ENCODE measurements at regions not wholly inside any gene's neighbourhood (a gene's known extent, or its start where the extent isn't known, plus 50 kb on each side); places are given as distances from the start of the nearest gene placed in this dataset.

DNA sequence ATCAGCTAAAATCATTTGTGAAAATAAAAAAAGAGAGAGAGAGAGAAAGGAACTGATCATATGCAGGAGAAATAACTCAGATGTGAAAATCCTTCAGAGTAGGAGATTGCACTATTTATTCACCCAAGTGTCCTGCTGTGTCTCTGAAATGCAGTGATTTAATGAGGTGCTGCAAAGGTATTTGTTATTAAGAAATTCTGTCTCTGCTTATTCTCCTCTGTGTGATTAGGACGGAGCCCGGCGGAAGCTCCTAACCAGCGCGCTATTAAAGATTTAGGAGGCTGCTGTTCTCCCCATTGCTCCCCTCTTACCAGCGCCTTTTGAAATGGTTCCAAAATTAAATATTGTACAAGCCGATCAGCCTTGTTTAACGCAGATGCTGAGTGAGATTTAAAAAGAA lies 528.3 kb downstream of the BUD13 start:
- Histone ChIP-seq H3K27me3 (ENCODE audit: control insufficient read depth, insufficient read depth, low read length) (no peaks in the 10 kb centered on the region), H3K4me3 (ENCODE audit: low read depth, low read length) (no peak overlapping the region), H3K4me1 (ENCODE audit: control insufficient read depth, insufficient read depth, low read length) (no peaks in the 10 kb centered on the region), H3K9ac (ENCODE audit: low read depth, low read length) (no peak overlapping the region), H3K36me3 (ENCODE audit: control insufficient read depth, insufficient read depth, low read length) (no peaks in the 10 kb centered on the region), H3K9me3 (ENCODE audit: control insufficient read depth, insufficient read depth, low read length) (no peaks in the 10 kb centered on the region)

DNA sequence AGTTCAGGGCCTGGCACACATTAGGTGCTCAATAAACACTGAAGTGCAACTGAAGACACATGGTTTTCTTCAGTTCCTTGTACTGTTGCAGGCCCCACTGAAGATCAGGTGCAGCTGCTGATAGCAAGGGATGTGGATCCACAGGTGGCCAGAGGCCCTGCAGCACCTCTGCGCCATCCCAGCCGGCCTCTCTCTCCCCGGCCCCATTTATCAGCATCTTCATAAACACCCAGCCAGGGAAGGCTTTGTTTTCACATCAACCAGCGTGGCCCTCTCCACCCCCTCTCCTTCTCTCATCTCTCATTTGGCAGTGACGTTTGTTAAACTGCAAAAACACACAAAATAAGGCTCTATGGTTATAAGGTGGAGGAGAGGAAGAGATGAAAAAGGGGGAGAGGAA lies 528.8 kb downstream of the BUD13 start:
- Histone ChIP-seq H3K27me3 (ENCODE audit: control insufficient read depth, insufficient read depth, low read length) (no peaks in the 10 kb centered on the region), H3K4me1 (ENCODE audit: control insufficient read depth, insufficient read depth, low read length) (no peaks in the 10 kb centered on the region)

DNA sequence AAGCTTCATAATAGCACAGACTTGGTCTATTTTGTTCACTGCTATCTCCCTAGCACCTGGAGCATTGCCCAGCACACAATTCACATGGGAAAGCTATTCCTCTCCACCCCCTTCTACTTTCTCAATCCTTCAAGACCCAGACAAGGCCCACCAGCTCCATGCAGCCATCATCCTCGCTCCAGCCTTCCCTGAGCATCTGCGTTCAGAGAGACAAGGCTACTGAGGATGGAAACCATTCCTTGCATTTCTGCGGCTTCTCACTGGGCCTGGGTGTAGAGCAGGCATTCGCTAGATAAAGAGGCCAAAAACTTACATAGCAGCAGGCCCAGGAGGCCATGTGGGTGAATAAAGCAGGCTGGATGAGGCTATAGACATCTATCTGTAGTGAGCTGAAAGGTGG lies 530.8 kb downstream of the BUD13 start:
- no peak overlapping the region for H3K4me3 ChIP-seq (ENCODE audit: low read depth, low read length)
- no peak overlapping the region for H3K9ac ChIP-seq (ENCODE audit: low read depth, low read length)
- peaks cover 2% of the 10 kb centered on the region for H3K27me3 ChIP-seq (ENCODE audit: control insufficient read depth, insufficient read depth, low read length)
- H3K36me3 ChIP-seq (ENCODE audit: control insufficient read depth, insufficient read depth, low read length), result no peaks in the 10 kb centered on the region
- H3K9me3 ChIP-seq (ENCODE audit: control insufficient read depth, insufficient read depth, low read length), result no peaks in the 10 kb centered on the region
- no peaks in the 10 kb centered on the region for H3K4me1 ChIP-seq (ENCODE audit: control insufficient read depth, insufficient read depth, low read length)

More for the DNA sequence above, 528.8 kb downstream of the BUD13 start:
- H3K9ac ChIP-seq (ENCODE audit: low read depth, low read length), result no peak overlapping the region
- no peaks in the 10 kb centered on the region for H3K36me3 ChIP-seq (ENCODE audit: control insufficient read depth, insufficient read depth, low read length)
- no peak overlapping the region for H3K4me3 ChIP-seq (ENCODE audit: low read depth, low read length)
- H3K9me3 ChIP-seq (ENCODE audit: control insufficient read depth, insufficient read depth, low read length), result no peaks in the 10 kb centered on the region

DNA sequence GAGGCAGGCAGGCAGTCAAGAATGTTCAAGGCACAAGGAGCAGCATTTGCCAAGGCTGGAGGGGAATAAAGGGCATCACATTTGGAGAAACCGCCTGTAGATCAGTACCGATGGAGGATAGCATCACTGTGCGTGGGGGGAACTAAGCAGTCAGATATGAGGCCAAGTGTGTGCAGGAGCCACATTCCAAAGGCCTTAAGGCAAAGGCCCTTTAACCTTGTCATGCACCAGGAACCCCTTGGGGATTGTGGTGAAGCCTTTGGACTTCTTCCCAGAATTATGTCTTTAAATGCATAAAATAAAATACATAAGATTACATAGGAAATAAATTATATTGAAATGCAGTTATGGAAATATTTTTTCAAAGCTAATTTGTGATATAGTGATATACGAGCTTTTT lies 532.1 kb downstream of the BUD13 start:
- peaks cover under 1% of the 10 kb centered on the region for H3K4me1 ChIP-seq (ENCODE audit: control insufficient read depth, insufficient read depth, low read length)
- H3K4me3 ChIP-seq (ENCODE audit: low read depth, low read length), result no peak overlapping the region
- H3K36me3 ChIP-seq (ENCODE audit: control insufficient read depth, insufficient read depth, low read length), result no peaks in the 10 kb centered on the region
- no peak overlapping the region for H3K9ac ChIP-seq (ENCODE audit: low read depth, low read length)
- no peaks in the 10 kb centered on the region for H3K9me3 ChIP-seq (ENCODE audit: control insufficient read depth, insufficient read depth, low read length)
- peaks cover 13% of the 10 kb centered on the region for H3K27me3 ChIP-seq (ENCODE audit: control insufficient read depth, insufficient read depth, low read length)

DNA sequence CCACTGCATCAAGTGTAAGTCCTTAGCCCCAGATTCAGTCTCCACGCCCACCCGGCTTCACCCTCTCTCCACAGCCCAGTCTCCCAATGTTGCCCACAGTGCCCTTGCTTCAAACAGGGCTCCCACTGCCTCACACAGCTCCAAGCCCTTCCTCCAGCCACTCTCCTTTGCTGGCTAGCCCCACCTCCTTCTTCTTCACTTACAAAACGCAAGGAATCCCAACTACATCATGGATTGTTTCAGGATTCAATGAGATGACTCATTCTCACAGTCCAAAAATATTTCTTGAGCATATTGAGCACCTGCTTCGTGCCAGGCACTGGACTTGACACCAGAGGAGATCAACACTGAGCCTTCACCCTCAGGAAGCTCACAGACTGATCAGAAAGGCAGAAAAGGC lies 533.5 kb downstream of the BUD13 start:
- H3K9me3 ChIP-seq (ENCODE audit: control insufficient read depth, insufficient read depth, low read length), result no peaks in the 10 kb centered on the region
- H3K9ac ChIP-seq (ENCODE audit: low read depth, low read length), result no peak overlapping the region
- H3K36me3 ChIP-seq (ENCODE audit: control insufficient read depth, insufficient read depth, low read length), result no peaks in the 10 kb centered on the region

DNA sequence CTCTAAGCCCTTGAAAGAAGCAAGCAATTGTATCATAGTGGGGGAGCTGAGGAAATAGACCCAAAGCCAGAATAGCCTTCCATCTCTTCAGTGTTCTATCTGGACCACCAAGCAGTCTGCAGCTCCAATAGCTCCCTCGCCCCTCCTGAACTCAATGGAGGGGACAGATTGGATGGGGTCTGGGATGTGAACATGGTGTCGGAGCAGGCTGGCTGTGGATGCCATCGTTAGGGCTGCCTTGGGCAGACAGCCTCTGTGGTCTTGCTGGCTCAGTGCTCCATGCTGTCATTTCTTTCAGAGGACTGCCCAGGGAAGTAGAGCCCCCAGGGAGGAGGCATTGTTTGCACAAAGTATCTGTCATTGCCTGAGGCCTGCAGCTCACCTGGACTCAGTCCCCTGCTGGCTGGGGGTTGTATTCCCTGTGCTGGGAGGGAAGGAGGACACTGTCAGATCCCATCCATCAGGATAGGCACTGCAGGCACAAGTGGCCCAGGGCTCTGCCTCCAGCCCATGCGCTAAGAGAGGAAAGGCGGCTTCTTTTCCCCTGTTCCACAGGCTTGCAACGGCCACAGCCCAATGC lies 537.7 kb downstream of the BUD13 start:
- H3K9me3 ChIP-seq (ENCODE audit: control insufficient read depth, insufficient read depth, low read length), result no peaks in the 10 kb centered on the region
- H3K36me3 ChIP-seq (ENCODE audit: control insufficient read depth, insufficient read depth, low read length), result no peaks in the 10 kb centered on the region
- H3K9ac ChIP-seq (ENCODE audit: low read depth, low read length), result no peak overlapping the region
- H3K27me3 ChIP-seq (ENCODE audit: control insufficient read depth, insufficient read depth, low read length), result peaks cover 29% of the 10 kb centered on the region
- peaks cover 9% of the 10 kb centered on the region for H3K4me1 ChIP-seq (ENCODE audit: control insufficient read depth, insufficient read depth, low read length)
- no peak overlapping the region for H3K4me3 ChIP-seq (ENCODE audit: low read depth, low read length)

More for the DNA sequence above, 533.5 kb downstream of the BUD13 start:
- Histone ChIP-seq H3K27me3 (ENCODE audit: control insufficient read depth, insufficient read depth, low read length) (peaks cover 23% of the 10 kb centered on the region), H3K4me1 (ENCODE audit: control insufficient read depth, insufficient read depth, low read length) (peaks cover 9% of the 10 kb centered on the region), H3K4me3 (ENCODE audit: low read depth, low read length) (no peak overlapping the region)

DNA sequence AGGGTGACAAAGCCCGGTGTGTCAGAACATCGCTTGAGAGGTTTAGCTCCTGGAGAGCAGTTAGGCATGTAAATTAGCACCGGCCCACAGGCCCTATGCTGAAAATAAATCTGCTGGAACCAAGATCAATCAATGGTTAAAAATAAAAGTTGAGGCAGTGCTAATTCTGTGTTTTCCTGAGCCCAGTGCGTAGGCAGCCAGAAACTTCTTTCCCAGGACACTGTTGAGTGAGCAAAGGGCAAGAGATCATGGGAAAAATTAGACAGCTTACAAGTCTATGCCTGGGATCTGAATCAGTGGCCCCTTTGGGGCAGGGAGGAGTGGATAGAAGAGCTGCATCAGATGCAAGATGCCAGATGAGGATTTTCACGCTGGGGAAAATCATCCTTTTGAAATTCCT lies 539.2 kb downstream of the BUD13 start:
- no peak overlapping the region for H3K9ac ChIP-seq (ENCODE audit: low read depth, low read length)
- peaks cover 2% of the 10 kb centered on the region for H3K36me3 ChIP-seq (ENCODE audit: control insufficient read depth, insufficient read depth, low read length)
- no peak overlapping the region for H3K4me3 ChIP-seq (ENCODE audit: low read depth, low read length)
- no peaks in the 10 kb centered on the region for H3K9me3 ChIP-seq (ENCODE audit: control insufficient read depth, insufficient read depth, low read length)
- peaks cover 29% of the 10 kb centered on the region for H3K27me3 ChIP-seq (ENCODE audit: control insufficient read depth, insufficient read depth, low read length)
- H3K4me1 ChIP-seq (ENCODE audit: control insufficient read depth, insufficient read depth, low read length), result peaks cover 9% of the 10 kb centered on the region

DNA sequence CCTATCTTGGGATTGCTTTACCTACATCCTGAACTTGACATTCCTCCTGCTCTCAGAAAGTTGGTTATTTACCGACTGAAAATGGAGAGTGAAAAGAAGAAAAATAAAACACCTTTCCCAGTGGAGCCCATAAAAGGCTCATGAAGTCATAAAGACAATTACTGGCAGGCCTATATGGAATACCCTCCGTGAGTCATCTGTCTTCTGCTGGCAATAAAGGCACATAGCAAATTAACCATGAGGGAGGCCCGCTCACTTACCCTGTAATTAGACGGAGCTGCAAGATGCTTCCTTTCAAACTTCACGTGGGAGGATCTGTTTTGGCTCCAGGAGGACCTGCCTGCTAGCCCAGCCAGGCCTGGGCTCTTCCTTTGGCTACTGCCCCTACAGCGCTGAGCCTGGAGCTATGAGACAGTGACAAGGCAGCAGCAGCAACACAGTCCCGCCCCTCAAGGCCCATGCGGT lies 540.4 kb downstream of the BUD13 start:
- Histone ChIP-seq H3K9ac (ENCODE audit: low read depth, low read length) (no peak overlapping the region), H3K36me3 (ENCODE audit: control insufficient read depth, insufficient read depth, low read length) (peaks cover 2% of the 10 kb centered on the region), H3K27me3 (ENCODE audit: control insufficient read depth, insufficient read depth, low read length) (peaks cover 29% of the 10 kb centered on the region), H3K4me3 (ENCODE audit: low read depth, low read length) (no peak overlapping the region), H3K9me3 (ENCODE audit: control insufficient read depth, insufficient read depth, low read length) (no peaks in the 10 kb centered on the region), H3K4me1 (ENCODE audit: control insufficient read depth, insufficient read depth, low read length) (peaks cover 9% of the 10 kb centered on the region)

DNA sequence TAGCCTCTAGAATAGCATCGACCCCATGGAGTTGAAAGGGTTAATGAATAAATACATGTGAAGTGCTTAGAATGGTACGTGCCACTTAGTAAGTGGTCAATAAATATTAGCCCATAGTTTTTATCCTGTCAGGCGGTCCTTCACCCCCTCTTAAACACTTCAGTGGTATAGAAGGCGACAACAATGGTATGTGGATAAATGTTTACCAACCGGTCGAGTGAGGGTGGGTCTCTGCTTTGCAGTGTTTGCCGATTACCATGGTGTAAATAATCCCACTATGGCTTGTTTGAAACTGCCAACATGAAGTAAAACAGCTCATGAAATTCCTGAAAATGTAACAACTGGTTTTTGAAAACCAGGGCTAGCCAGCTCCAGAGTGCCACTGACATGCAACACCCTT lies 541.2 kb downstream of the BUD13 start:
- Histone ChIP-seq H3K9me3 (ENCODE audit: control insufficient read depth, insufficient read depth, low read length) (no peaks in the 10 kb centered on the region), H3K4me3 (ENCODE audit: low read depth, low read length) (no peak overlapping the region)

DNA sequence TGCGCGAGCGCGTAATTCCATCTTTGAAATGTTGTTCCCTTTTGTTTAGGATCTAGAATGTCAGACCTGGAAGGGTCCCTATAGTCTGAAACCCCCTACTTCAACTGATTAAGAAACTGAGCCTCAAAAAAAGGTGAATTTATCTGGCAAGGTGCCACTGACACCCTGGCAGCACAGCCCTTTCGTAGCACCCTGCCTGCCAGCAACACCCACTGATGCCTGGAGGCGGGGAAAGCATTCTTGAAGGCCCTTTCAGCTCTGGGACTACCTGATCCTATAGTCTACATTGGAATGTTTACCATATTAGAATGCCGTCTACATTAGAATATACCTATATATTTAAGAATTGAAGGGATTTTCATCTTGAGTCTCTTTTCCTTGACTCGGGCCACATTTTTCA lies 542.3 kb downstream of the BUD13 start:
- Histone ChIP-seq H3K27me3 (ENCODE audit: control insufficient read depth, insufficient read depth, low read length) (peaks cover 14% of the 10 kb centered on the region), H3K4me3 (ENCODE audit: low read depth, low read length) (no peak overlapping the region), H3K4me1 (ENCODE audit: control insufficient read depth, insufficient read depth, low read length) (peaks cover 7% of the 10 kb centered on the region), H3K9me3 (ENCODE audit: control insufficient read depth, insufficient read depth, low read length) (no peaks in the 10 kb centered on the region), H3K36me3 (ENCODE audit: control insufficient read depth, insufficient read depth, low read length) (peaks cover 2% of the 10 kb centered on the region), H3K9ac (ENCODE audit: low read depth, low read length) (no peak overlapping the region)

More for the DNA sequence above, 541.2 kb downstream of the BUD13 start:
- peaks cover 22% of the 10 kb centered on the region for H3K27me3 ChIP-seq (ENCODE audit: control insufficient read depth, insufficient read depth, low read length)
- H3K4me1 ChIP-seq (ENCODE audit: control insufficient read depth, insufficient read depth, low read length), result peaks cover 9% of the 10 kb centered on the region
- H3K36me3 ChIP-seq (ENCODE audit: control insufficient read depth, insufficient read depth, low read length), result peaks cover 2% of the 10 kb centered on the region
- H3K9ac ChIP-seq (ENCODE audit: low read depth, low read length), result no peak overlapping the region

DNA sequence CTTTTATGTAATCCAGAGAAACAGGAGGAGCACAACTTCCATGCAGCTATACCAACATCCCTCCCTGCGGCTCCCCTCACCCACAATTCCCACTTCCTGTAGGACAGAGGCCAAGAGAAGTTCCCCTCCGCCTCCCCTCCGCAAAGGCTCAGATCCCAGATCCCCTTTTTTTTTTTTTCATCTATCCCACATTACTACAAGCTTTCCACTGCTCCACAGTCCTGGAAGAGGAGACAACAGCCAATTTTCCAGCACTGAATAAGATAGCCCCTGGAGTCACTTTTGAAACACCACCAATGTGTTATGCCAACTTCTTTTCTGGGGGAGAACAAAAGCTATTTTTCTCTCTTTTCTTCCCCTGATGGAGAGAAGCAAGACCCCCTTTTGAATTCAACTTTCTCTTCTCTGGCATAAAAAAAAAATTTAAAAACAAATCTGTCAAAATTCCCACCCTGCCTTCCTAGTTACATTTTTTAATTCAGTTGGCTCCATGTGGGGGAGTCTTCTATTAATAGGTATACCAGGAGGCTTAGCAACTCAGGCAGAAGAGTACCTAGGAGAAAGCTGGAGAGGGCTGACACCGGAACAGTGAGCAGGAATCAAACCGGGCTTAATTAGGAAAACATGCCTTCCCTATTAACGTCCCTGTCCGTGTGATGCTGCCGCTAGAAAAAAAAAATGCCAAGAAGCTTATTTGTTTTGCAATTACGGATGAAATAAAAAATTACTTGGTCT lies 543.4 kb downstream of the BUD13 start:
- no peak overlapping the region for H3K4me3 ChIP-seq (ENCODE audit: low read depth, low read length)
- no peaks in the 10 kb centered on the region for H3K9me3 ChIP-seq (ENCODE audit: control insufficient read depth, insufficient read depth, low read length)
- H3K27me3 ChIP-seq (ENCODE audit: control insufficient read depth, insufficient read depth, low read length), result peaks cover 8% of the 10 kb centered on the region
- peaks cover 2% of the 10 kb centered on the region for H3K36me3 ChIP-seq (ENCODE audit: control insufficient read depth, insufficient read depth, low read length)
- no peak overlapping the region for H3K9ac ChIP-seq (ENCODE audit: low read depth, low read length)
- peaks cover 8% of the 10 kb centered on the region for H3K4me1 ChIP-seq (ENCODE audit: control insufficient read depth, insufficient read depth, low read length)

DNA sequence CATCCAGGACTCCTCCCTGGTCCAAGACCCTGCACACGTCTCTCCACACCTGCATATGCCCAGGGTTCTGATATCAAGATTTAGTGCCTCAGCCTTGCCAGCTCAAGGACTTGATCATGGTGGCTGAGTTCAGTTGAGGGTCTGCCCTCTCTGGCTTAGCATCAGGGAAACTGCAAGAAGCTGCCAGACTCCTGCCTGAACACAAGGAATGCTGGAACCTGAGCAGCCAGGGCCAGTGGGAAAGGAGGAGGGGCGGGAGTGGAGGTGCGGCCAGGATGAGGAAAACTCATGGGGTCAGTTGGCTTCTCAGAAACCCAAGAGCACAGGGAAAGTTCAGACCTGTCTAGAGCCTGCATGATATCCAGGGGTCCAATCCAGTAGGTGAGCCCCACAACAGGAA lies 546.1 kb downstream of the BUD13 start:
- Histone ChIP-seq H3K36me3 (ENCODE audit: control insufficient read depth, insufficient read depth, low read length) (peaks cover 2% of the 10 kb centered on the region), H3K4me1 (ENCODE audit: control insufficient read depth, insufficient read depth, low read length) (peaks cover 8% of the 10 kb centered on the region), H3K9me3 (ENCODE audit: control insufficient read depth, insufficient read depth, low read length) (no peaks in the 10 kb centered on the region)

More for the DNA sequence above, 546.1 kb downstream of the BUD13 start:
- no peak overlapping the region for H3K9ac ChIP-seq (ENCODE audit: low read depth, low read length)
- H3K4me3 ChIP-seq (ENCODE audit: low read depth, low read length), result no peak overlapping the region
- H3K27me3 ChIP-seq (ENCODE audit: control insufficient read depth, insufficient read depth, low read length), result no peaks in the 10 kb centered on the region
